Peyer's patch (tissue), 4 donors: ENCODE measurements at regions not wholly inside any gene's neighbourhood (a gene's known extent, or its start where the extent isn't known, plus 50 kb on each side); places are given as distances from the start of the nearest gene placed in this dataset.

Experiments used
- DNase-seq, 3 donors: peaks; one replicate each; pipeline ENCODE4 v3.0.0-alpha.2; 2017 to 2019
- H3K27ac ChIP-seq, 4 donors: fragments of 200-600 bp; sonication (generic); one replicate each; pipeline ENCODE4 v1.5.1; 2016 to 2019
- H3K27me3 ChIP-seq, 2 donors: fragments of 200-600 bp; sonication (generic); one replicate each; pipeline ENCODE4 v1.5.1; 2019
- H3K36me3 ChIP-seq, 3 donors: fragments of 200-600 bp; sonication (generic); one replicate each; pipeline ENCODE4 v1.5.1; 2016 to 2019
- H3K4me1 ChIP-seq, 4 donors: fragments of 200-600 bp; sonication (generic); one replicate each; pipeline ENCODE4 v1.5.1; 2016 to 2019
- H3K4me3 ChIP-seq, 4 donors: fragments of 200-600 bp; sonication (generic); 1 replicate in 3 of 4; 2 replicates in 1 of 4; pipeline ENCODE4 v1.5.1; 2016 to 2019; ENCODE audit warnings: mild to moderate bottlenecking in 1 of 4
- H3K9me3 ChIP-seq, 4 donors: fragments of 200-600 bp; sonication (generic); one replicate each; pipeline ENCODE4 v1.5.1; 2016 to 2019; ENCODE audit warnings: mild to moderate bottlenecking in 1 of 4
- CTCF ChIP-seq, 6 experiments: fragments of 450-650 bp in 4 of 6; fragments of 200-600 bp in 2 of 6; sonication (generic) in 1 of 6; IDR thresholded peaks; one replicate each; pipeline ENCODE4 v1.5.1; 2017 to 2019; ENCODE audit warnings: antibody characterized with exemption in 6 of 6, mild to moderate bottlenecking in 3 of 6, moderate library complexity in 1 of 6
- POLR2A ChIP-seq, 2 donors: fragments of 450-650 bp; IDR thresholded peaks; one replicate each; pipeline ENCODE4 v1.5.1; 2017; ENCODE audit warnings: antibody characterized with exemption in 2 of 2, mild to moderate bottlenecking in 2 of 2, moderate library complexity in 2 of 2

- Histone ChIP-seq H3K36me3 (no peaks in the 10 kb centered on the region), H3K4me3 (no peak overlapping the region), H3K27ac (no peak overlapping the region), H3K4me1 (no peaks in the 10 kb centered on the region), H3K9me3 (peaks cover 0 to 13% (median 4%) of the 10 kb centered on the region in 4 donors), H3K27me3 (no peaks in the 10 kb centered on the region)
- DNase-seq = no peak
- TF ChIP-seq CTCF (IDR thresholded peaks at IDR 0.05) (no peak), POLR2A (IDR thresholded peaks at IDR 0.05) (no peak)
Measured at GRCh38 chr15:62218841-62219240, 53.8 kb upstream of the C2CD4B start.

GRCh38 chr15:62219799-62220198, 54.7 kb upstream of the C2CD4B start:
- H3K27ac ChIP-seq = no peak overlapping the region
- peaks cover 0 to 13% (median 4%) of the 10 kb centered on the region in 4 donors for H3K9me3 ChIP-seq
- TF ChIP-seq CTCF (IDR thresholded peaks at IDR 0.05) (no peak), POLR2A (IDR thresholded peaks at IDR 0.05) (no peak)
- H3K36me3 ChIP-seq = no peaks in the 10 kb centered on the region
- no peaks in the 10 kb centered on the region for H3K4me1 ChIP-seq
- DNase-seq = no peak
- no peaks in the 10 kb centered on the region for H3K27me3 ChIP-seq
- no peak overlapping the region for H3K4me3 ChIP-seq

- Histone ChIP-seq H3K4me3 (no peak overlapping the region), H3K9me3 (no peaks in the 10 kb centered on the region), H3K27ac (no peak overlapping the region), H3K27me3 (no peaks in the 10 kb centered on the region), H3K36me3 (no peaks in the 10 kb centered on the region), H3K4me1 (no peaks in the 10 kb centered on the region)
- DNase-seq = no peak
- no peak for TF ChIP-seq CTCF (IDR thresholded peaks at IDR 0.05)
- TF ChIP-seq POLR2A (IDR thresholded peaks at IDR 0.05) = no peak
Measured at GRCh38 chr15:62223020-62223419, 57.9 kb upstream of the C2CD4B start.

- TF ChIP-seq CTCF (IDR thresholded peaks at IDR 0.05) (no peak), POLR2A (IDR thresholded peaks at IDR 0.05) (no peak)
- DNase-seq = no peak
- Histone ChIP-seq H3K4me3 (no peak overlapping the region), H3K9me3 (no peaks in the 10 kb centered on the region), H3K36me3 (no peaks in the 10 kb centered on the region), H3K27ac (no peak overlapping the region), H3K27me3 (no peaks in the 10 kb centered on the region), H3K4me1 (no peaks in the 10 kb centered on the region)
Measured at GRCh38 chr15:62228604-62229003, 63.5 kb upstream of the C2CD4B start.

GRCh38 chr15:62231856-62232255, 66.8 kb upstream of the C2CD4B start:
- DNase-seq = no peak
- Histone ChIP-seq H3K4me3 (no peak overlapping the region), H3K4me1 (no peaks in the 10 kb centered on the region), H3K9me3 (no peaks in the 10 kb centered on the region), H3K27me3 (no peaks in the 10 kb centered on the region), H3K36me3 (no peaks in the 10 kb centered on the region), H3K27ac (no peak overlapping the region)
- TF ChIP-seq POLR2A (IDR thresholded peaks at IDR 0.05) (no peak), CTCF (IDR thresholded peaks at IDR 0.05) (no peak)
